IMR-90 (cell line): ENCODE measurements at regions not wholly inside any gene's neighbourhood (a gene's known extent, or its start where the extent isn't known, plus 50 kb on each side); places are given as distances from the start of the nearest gene placed in this dataset.

ENCODE experiments used
- ATAC-seq: fragments of 200-7000 bp; cut with Tn5 transposase; 2 replicates; pipeline ENCODE4 v1.9.1; 2020; ENCODE audit warnings: low read depth, mild to moderate bottlenecking, moderate library complexity
- BruUV-seq: library from RNA; stranded (reverse); fragments of 400-500 nt; replicated peaks from 2 replicates; lab custom pipeline; 2021; lab: Mats Ljungman, UMichigan
- CTCF ChIA-PET: fragments of 300-600 bp; formaldehyde crosslinking; extraction: SDS; loops from one replicate; lab custom pipeline; 2021; ENCODE audit warnings: antibody characterized with exemption; lab: Yijun Ruan, JAX
- POLR2A ChIA-PET: fragments of 300-600 bp; sonication (Branson Sonifier 250); formaldehyde crosslinking; loops from one replicate; lab custom pipeline; 2022; ENCODE audit warnings: antibody characterized with exemption; ENCODE audit not compliant: unreplicated experiment; lab: Charles Lee
- DNase-seq: peaks from one replicate; pipeline ENCODE4 v3.0.0; 2013
- H2AFZ ChIP-seq: replicated peaks from 2 replicates; pipeline ENCODE3; 2013; ENCODE audit warnings: low read length, mild to moderate bottlenecking; ENCODE audit not compliant: poor library complexity
- H2AK5ac ChIP-seq: 2 replicates; pipeline ENCODE4 v1.6.1; 2013; ENCODE audit warnings: low read depth, low read length, inconsistent platforms
- H2AK9ac ChIP-seq: replicated peaks from 2 replicates; pipeline ENCODE3; 2013; ENCODE audit warnings: mild to moderate bottlenecking, low read depth, low read length, moderate library complexity; ENCODE audit not compliant: poor library complexity
- H2BK120ac ChIP-seq: 2 replicates; pipeline ENCODE4 v1.6.1; 2013; ENCODE audit warnings: low read depth, low read length, inconsistent platforms
- H2BK15ac ChIP-seq: 3 replicates; pipeline ENCODE4 v1.6.1; 2013; ENCODE audit warnings: low read depth, low read length, inconsistent platforms
- H2BK20ac ChIP-seq: 2 replicates; pipeline ENCODE4 v1.6.1; 2013; ENCODE audit warnings: low read depth, mild to moderate bottlenecking, inconsistent platforms, low read length, moderate library complexity
- H2BK5ac ChIP-seq: 2 replicates; pipeline ENCODE4 v1.6.1; 2013; ENCODE audit warnings: mild to moderate bottlenecking, low read depth, low read length, inconsistent platforms; ENCODE audit not compliant: poor library complexity, severe bottlenecking
- H3K14ac ChIP-seq: replicated peaks from 2 replicates; pipeline ENCODE4 v1.6.1; 2013; ENCODE audit warnings: low read depth, low read length, inconsistent platforms
- H3K18ac ChIP-seq: 2 replicates; pipeline ENCODE4 v1.6.1; 2013; ENCODE audit warnings: low read depth, low read length, control low read depth
- H3K23ac ChIP-seq: 2 replicates; pipeline ENCODE4 v1.6.1; 2013; ENCODE audit warnings: low read depth, low read length, inconsistent platforms
- H3K27ac ChIP-seq: 2 replicates; pipeline ENCODE4 v1.5.1; 2013; ENCODE audit warnings: mild to moderate bottlenecking, control low read depth, low read length; ENCODE audit not compliant: insufficient read depth
- H3K27me3 ChIP-seq: 2 replicates; pipeline ENCODE4 v1.6.1; 2013; ENCODE audit warnings: low read length; ENCODE audit not compliant: control insufficient read depth, insufficient read depth
- H3K36me3 ChIP-seq: 2 replicates; pipeline ENCODE4 v1.6.1; 2013; ENCODE audit warnings: low read length, mixed read lengths; ENCODE audit not compliant: control insufficient read depth, insufficient read depth
- H3K4ac ChIP-seq: 2 replicates; pipeline ENCODE4 v1.6.1; 2013; ENCODE audit warnings: low read depth, low read length, inconsistent platforms
- H3K4me1 ChIP-seq: 2 replicates; pipeline ENCODE4 v1.6.1; 2013; ENCODE audit warnings: low read length, mixed read lengths; ENCODE audit not compliant: control insufficient read depth, insufficient read depth
- H3K4me2 ChIP-seq: 2 replicates; pipeline ENCODE4 v1.6.1; 2013; ENCODE audit warnings: low read depth, mild to moderate bottlenecking, control low read depth, low read length, moderate library complexity
- H3K4me3 ChIP-seq: 2 replicates; pipeline ENCODE4 v1.5.1; 2013; ENCODE audit warnings: low read depth, mild to moderate bottlenecking, control low read depth, low read length, moderate library complexity; ENCODE audit not compliant: insufficient read depth
- H3K56ac ChIP-seq: 2 replicates; pipeline ENCODE4 v1.6.1; 2013; ENCODE audit warnings: low read length, inconsistent platforms; ENCODE audit not compliant: insufficient read depth; ENCODE audit errors: extremely low read depth
- H3K79me1 ChIP-seq, 2 experiments: 2 replicates each; pipeline ENCODE4 v1.6.1; 2013; ENCODE audit warnings: low read length in 2 of 2, inconsistent platforms in 1 of 2, low read depth in 1 of 2
- H3K9ac ChIP-seq: 2 replicates; pipeline ENCODE4 v1.6.1; 2013; ENCODE audit warnings: low read depth, low read length, control low read depth
- H3K9me1 ChIP-seq: 2 replicates; pipeline ENCODE4 v1.6.1; 2013; ENCODE audit warnings: low read length, inconsistent platforms; ENCODE audit not compliant: insufficient read depth
- H3K9me3 ChIP-seq: 2 replicates; pipeline ENCODE4 v1.6.1; 2013; ENCODE audit warnings: low read length; ENCODE audit not compliant: control insufficient read depth, insufficient read depth
- H4K20me1 ChIP-seq: 2 replicates; pipeline ENCODE4 v1.6.1; 2013; ENCODE audit warnings: low read length, inconsistent platforms; ENCODE audit not compliant: insufficient read depth
- H4K5ac ChIP-seq: 2 replicates; pipeline ENCODE4 v1.6.1; 2013; ENCODE audit warnings: mild to moderate bottlenecking, low read depth, low read length, control low read depth
- H4K8ac ChIP-seq, 2 experiments: 2 replicates each; pipeline ENCODE4 v1.6.1; 2013; ENCODE audit warnings: low read depth in 2 of 2, low read length in 2 of 2, control low read depth in 1 of 2, inconsistent platforms in 1 of 2
- H4K91ac ChIP-seq: 2 replicates; pipeline ENCODE4 v1.6.1; 2013; ENCODE audit warnings: low read depth, low read length, inconsistent platforms; ENCODE audit not compliant: insufficient read depth
- CEBPB ChIP-seq: IDR thresholded peaks from 2 replicates; pipeline ENCODE4 v1.6.1; 2012; ENCODE audit warnings: low read depth, low read length, improper control_type of control experiment
- FOS ChIP-seq: fragments of 150-350 bp; IDR thresholded peaks from 2 replicates; pipeline ENCODE4 v1.6.1; 2016; ENCODE audit warnings: low read depth, low read length
- MAFK ChIP-seq: IDR thresholded peaks from 2 replicates; pipeline ENCODE4 v1.6.1; 2012; ENCODE audit warnings: low read depth, low read length, improper control_type of control experiment
- MAZ ChIP-seq: IDR thresholded peaks from 2 replicates; pipeline ENCODE4 v1.6.1; 2012; ENCODE audit warnings: low read depth, mild to moderate bottlenecking, low read length, improper control_type of control experiment, moderate library complexity, borderline replicate concordance
- MXI1 ChIP-seq: IDR thresholded peaks from 2 replicates; pipeline ENCODE4 v1.6.1; 2012; ENCODE audit warnings: low read depth, mild to moderate bottlenecking, low read length, moderate library complexity, borderline replicate concordance
- NFE2L2 ChIP-seq: fragments of 150-350 bp; IDR thresholded peaks from 2 replicates; pipeline ENCODE4 v1.6.1; 2016; ENCODE audit warnings: low read depth, mild to moderate bottlenecking, low read length
- POLR2A ChIP-seq: IDR thresholded peaks from 2 replicates; pipeline ENCODE4 v1.6.1; 2012; ENCODE audit warnings: mild to moderate bottlenecking, low read depth, low read length
- RAD21 ChIP-seq: IDR thresholded peaks from 2 replicates; pipeline ENCODE4 v1.6.1; 2012; ENCODE audit warnings: low read length, improper control_type of control experiment
- RCOR1 ChIP-seq: IDR thresholded peaks from 2 replicates; pipeline ENCODE4 v1.6.1; 2012; ENCODE audit warnings: mild to moderate bottlenecking, low read length, improper control_type of control experiment; ENCODE audit not compliant: insufficient replicate concordance
- RFX5 ChIP-seq: IDR thresholded peaks from 2 replicates; pipeline ENCODE4 v1.8.0; 2012; ENCODE audit warnings: low read depth, mild to moderate bottlenecking, low read length, moderate library complexity
- SMC3 ChIP-seq: fragments of 150-350 bp; IDR thresholded peaks from 2 replicates; pipeline ENCODE4 v1.6.1; 2016; ENCODE audit warnings: low read depth, mild to moderate bottlenecking, antibody characterized with exemption, low read length, moderate library complexity
- WGBS, 2 experiments: methylation state at CpG; one replicate each; pipeline versions ENCODE4 v1.1.5 to v1.1.7; 2013; ENCODE audit warnings: missing lambda C conversion rate in 2 of 2; ENCODE audit not compliant: insufficient read length in 1 of 2; ENCODE audit errors: extremely low coverage in 2 of 2; 5-methylcytosine and 5-hydroxymethylcytosine counted together
- dilution Hi-C: fragments of 300-500 bp; cut with HindIII; formaldehyde crosslinking; loops from one replicate; pipeline ENCODE4 v1.14.3; 2018; ENCODE audit warnings: low sequenced_read_pairs; ENCODE audit not compliant: unreplicated experiment
- in situ Hi-C: fragments of 300-500 bp; cut with MboI; formaldehyde crosslinking; loops from 3 replicates; pipeline ENCODE4 v1.14.3; 2019; ENCODE audit warnings: low sequenced_read_pairs, inconsistent platforms, mixed read lengths
- intact Hi-C: fragments of 100-400 bp; cut with micrococcal nuclease; formaldehyde crosslinking; loops from 2 replicates; pipeline ENCODE4 v1.10.0; 2022
- TF ChIP-seq, protein P1 (sequence below): fragments of 150-350 bp; IDR thresholded peaks from 2 replicates; pipeline ENCODE4 v1.6.1; 2017; ENCODE audit warnings: mild to moderate bottlenecking, antibody characterized with exemption, low read length, low read depth
- TF ChIP-seq, protein P2 (sequence below): fragments of 150-350 bp; IDR thresholded peaks from 2 replicates; pipeline ENCODE4 v1.6.1; 2016; ENCODE audit warnings: low read depth, mild to moderate bottlenecking, low read length, moderate library complexity, borderline replicate concordance

DNA sequence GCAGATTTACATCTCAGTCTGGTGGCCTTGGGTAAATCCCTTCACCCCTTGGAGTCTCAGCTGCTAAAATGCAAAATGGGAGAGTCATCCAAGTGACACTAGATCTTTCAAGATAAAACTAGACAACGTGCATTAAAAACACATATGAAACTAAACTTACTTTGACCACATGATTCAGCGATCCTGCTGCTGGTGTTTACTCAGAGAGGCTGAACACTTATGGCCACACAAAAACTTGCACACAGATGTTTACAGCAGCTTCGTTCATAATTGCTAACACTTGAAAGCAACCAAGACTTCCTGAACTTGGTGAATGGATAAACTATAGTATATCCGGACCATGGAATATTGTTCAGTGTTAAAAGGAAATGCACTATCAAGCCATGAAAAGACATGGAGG is 55.3 kb upstream of the GPR6 start:
- Histone ChIP-seq H3K27me3 (peaks cover 3% of the 10 kb centered on the region), H3K9ac (no peak overlapping the region), H3K79me1 (no peaks in the 10 kb centered on the region), H3K23ac (no peak overlapping the region), H3K4me1 (no peaks in the 10 kb centered on the region), H3K4me3 (no peak overlapping the region), H3K9me3 (no peaks in the 10 kb centered on the region), H2BK15ac (no peak overlapping the region), H3K9me1 (no peaks in the 10 kb centered on the region), H3K18ac (no peak overlapping the region), H4K91ac (no peak overlapping the region), H4K8ac (no peak overlapping the region), H3K36me3 (no peaks in the 10 kb centered on the region), H2AK5ac (no peak overlapping the region), H2BK120ac (no peak overlapping the region), H4K20me1 (no peaks in the 10 kb centered on the region), H3K4me2 (no peak overlapping the region), H2BK5ac (no peak overlapping the region), H2BK20ac (no peak overlapping the region), H3K27ac (no peak overlapping the region), H2AK9ac (no peak overlapping the region), H3K4ac (no peak overlapping the region), H2AFZ (no peak overlapping the region), H4K5ac (no peak overlapping the region), H3K14ac (no peak overlapping the region), H3K56ac (no peak overlapping the region)
- dilution Hi-C loops (no loop called here), in situ Hi-C loops (no loop called here), intact Hi-C loops (no loop called here)
- ATAC-seq (no peak), DNase-seq (no peak)
- ChIA-PET CTCF (no interaction called here), POLR2A (no interaction called here)
- no CpG with 5 or more reads among the region's 4 CpGs for WGBS, 2 experiments
- TF ChIP-seq MXI1 (no peak), POLR2A (no peak), NFE2L2 (no peak), RCOR1 (no peak), RFX5 (no peak), FOS (no peak), SMC3 (no peak), MAFK (no peak), RAD21 (no peak), CEBPB (no peak), MAZ (no peak)
- TF ChIP-seq, protein P1, sequence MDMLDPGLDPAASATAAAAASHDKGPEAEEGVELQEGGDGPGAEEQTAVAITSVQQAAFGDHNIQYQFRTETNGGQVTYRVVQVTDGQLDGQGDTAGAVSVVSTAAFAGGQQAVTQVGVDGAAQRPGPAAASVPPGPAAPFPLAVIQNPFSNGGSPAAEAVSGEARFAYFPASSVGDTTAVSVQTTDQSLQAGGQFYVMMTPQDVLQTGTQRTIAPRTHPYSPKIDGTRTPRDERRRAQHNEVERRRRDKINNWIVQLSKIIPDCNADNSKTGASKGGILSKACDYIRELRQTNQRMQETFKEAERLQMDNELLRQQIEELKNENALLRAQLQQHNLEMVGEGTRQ: no peak
- TF ChIP-seq, protein P2, sequence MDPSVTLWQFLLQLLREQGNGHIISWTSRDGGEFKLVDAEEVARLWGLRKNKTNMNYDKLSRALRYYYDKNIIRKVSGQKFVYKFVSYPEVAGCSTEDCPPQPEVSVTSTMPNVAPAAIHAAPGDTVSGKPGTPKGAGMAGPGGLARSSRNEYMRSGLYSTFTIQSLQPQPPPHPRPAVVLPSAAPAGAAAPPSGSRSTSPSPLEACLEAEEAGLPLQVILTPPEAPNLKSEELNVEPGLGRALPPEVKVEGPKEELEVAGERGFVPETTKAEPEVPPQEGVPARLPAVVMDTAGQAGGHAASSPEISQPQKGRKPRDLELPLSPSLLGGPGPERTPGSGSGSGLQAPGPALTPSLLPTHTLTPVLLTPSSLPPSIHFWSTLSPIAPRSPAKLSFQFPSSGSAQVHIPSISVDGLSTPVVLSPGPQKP: no peak
- no TSS peak for BruUV-seq
